Neural progenitor cell (in vitro differentiated cells): ENCODE measurements at regions not wholly inside any gene's neighbourhood (a gene's known extent, or its start where the extent isn't known, plus 50 kb on each side); places are given as distances from the start of the nearest gene placed in this dataset.

ENCODE experiments used
- DNase-seq: peaks from one replicate; pipeline ENCODE4 v3.0.0-alpha.2; 2016; ENCODE audit warnings: low spot score
- H2AFZ ChIP-seq: fragments of 200-600 bp; sonication (generic); replicated peaks from 2 replicates; pipeline ENCODE4 v1.6.1; 2016; ENCODE audit warnings: antibody characterized with exemption
- H3F3A ChIP-seq: fragments of 200-600 bp; sonication (generic); 2 replicates; pipeline ENCODE4 v1.6.1; 2016; ENCODE audit warnings: antibody characterized with exemption, low read depth
- H3K27ac ChIP-seq: fragments of 200-600 bp; sonication (generic); 2 replicates; pipeline ENCODE4 v1.5.1; 2016; ENCODE audit warnings: mild to moderate bottlenecking
- H3K27me3 ChIP-seq: fragments of 200-600 bp; sonication (generic); 2 replicates; pipeline ENCODE4 v1.6.1; 2016; ENCODE audit warnings: mild to moderate bottlenecking, moderate library complexity
- H3K36me3 ChIP-seq: fragments of 200-600 bp; sonication (generic); 2 replicates; pipeline ENCODE4 v1.5.1; 2016
- H3K4me1 ChIP-seq: fragments of 200-600 bp; sonication (generic); 2 replicates; pipeline ENCODE4 v1.6.1; 2016; ENCODE audit warnings: mixed run types
- H3K4me2 ChIP-seq: fragments of 200-600 bp; sonication (generic); 2 replicates; pipeline ENCODE4 v1.6.1; 2016
- H3K4me3 ChIP-seq: fragments of 200-600 bp; sonication (generic); 2 replicates; pipeline ENCODE4 v1.5.1; 2016
- H3K79me2 ChIP-seq: fragments of 200-600 bp; sonication (generic); 2 replicates; pipeline ENCODE4 v1.6.1; 2016; ENCODE audit warnings: low read depth
- H3K9ac ChIP-seq: fragments of 200-600 bp; sonication (generic); 2 replicates; pipeline ENCODE4 v1.6.1; 2016
- H3K9me3 ChIP-seq: fragments of 200-600 bp; sonication (generic); 2 replicates; pipeline ENCODE4 v1.5.1; 2016; ENCODE audit warnings: low read depth
- H4K20me1 ChIP-seq: fragments of 200-600 bp; sonication (generic); 2 replicates; pipeline ENCODE4 v1.6.1; 2016; ENCODE audit warnings: low read depth
- H3K27ac Mint-ChIP-seq: 3 replicates; pipeline ENCODE4 v1.8.0; 2021; ENCODE audit warnings: mixed read lengths
- H3K27me3 Mint-ChIP-seq: 2 replicates; pipeline ENCODE4 v1.8.0; 2022; ENCODE audit warnings: low read depth, mild to moderate bottlenecking, inconsistent platforms, moderate library complexity, mixed read lengths; ENCODE audit not compliant: insufficient read depth
- H3K36me3 Mint-ChIP-seq: 3 replicates; pipeline ENCODE4 v1.8.0; 2021; ENCODE audit warnings: mixed read lengths
- H3K4me1 Mint-ChIP-seq: 3 replicates; pipeline ENCODE4 v1.8.0; 2021; ENCODE audit warnings: mixed read lengths
- H3K4me3 Mint-ChIP-seq: 3 replicates; pipeline ENCODE4 v1.8.0; 2021; ENCODE audit warnings: mild to moderate bottlenecking, moderate library complexity, mixed read lengths
- H3K9me3 Mint-ChIP-seq: 3 replicates; pipeline ENCODE4 v1.8.0; 2020; ENCODE audit warnings: mixed read lengths
- EZH2 ChIP-seq: fragments of 200-600 bp; sonication (generic); IDR thresholded peaks from 2 replicates; pipeline ENCODE4 v1.6.1; 2017; ENCODE audit warnings: antibody characterized with exemption, mild to moderate bottlenecking, moderate library complexity
- EZH2phosphoT487 ChIP-seq: fragments of 200-600 bp; sonication (generic); IDR thresholded peaks from 2 replicates; pipeline ENCODE4 v1.6.1; 2017; ENCODE audit warnings: antibody characterized with exemption
- TF ChIP-seq, protein P1 (sequence below): fragments of 200-600 bp; sonication (generic); IDR thresholded peaks from 2 replicates; pipeline ENCODE4 v1.5.1; 2017; ENCODE audit warnings: antibody characterized with exemption, mild to moderate bottlenecking

DNA sequence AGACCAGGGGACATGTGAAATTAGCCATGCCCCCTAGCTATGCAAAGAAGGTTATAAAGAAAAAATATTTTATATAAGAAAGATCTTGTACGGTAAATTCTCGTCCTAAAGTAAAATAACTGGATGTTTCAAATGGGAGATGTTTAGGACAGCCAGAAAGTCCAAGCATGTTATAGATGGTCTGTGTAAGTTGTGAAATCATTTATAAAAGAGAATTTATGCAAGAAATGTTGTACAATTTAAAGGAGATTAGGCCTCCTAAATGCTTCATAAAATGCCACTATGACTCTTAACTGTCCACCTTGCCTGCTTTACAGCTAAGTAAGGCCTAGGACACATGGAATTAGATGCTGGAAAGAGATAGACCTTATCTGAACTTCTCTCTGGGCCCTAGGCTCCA is 118.1 kb upstream of the POGK start:
- no peak overlapping the region for H3K27ac Mint-ChIP-seq

DNA sequence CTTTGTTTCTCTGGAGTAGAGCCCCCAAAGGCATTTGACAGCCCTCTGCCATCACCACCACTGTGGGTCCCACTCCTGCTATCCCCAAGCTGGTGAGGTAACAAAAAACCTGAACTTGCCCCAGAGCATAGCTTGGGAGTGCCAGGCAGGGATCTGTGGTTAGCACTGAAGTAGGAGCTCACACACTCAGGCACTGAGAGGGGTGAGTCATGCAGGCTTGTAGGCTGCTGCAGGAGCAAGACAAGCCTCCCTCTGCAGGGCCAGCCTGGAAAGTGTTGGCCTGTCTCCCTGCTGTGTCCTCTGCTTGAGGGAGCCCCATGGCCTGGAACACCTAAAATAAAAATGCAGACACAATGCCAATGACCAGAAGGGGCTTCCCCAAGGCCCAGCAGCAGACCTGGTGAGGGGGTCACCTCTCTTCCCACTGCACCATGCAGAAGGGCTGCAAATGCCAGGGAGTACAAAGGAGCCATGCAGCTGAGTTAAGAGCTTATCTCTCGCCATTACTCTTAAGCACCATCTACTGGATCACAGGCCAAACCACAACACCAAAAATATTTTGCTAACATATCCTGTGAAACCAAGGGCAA is 108.9 kb upstream of the POGK start:
- Histone ChIP-seq H3K9me3 (peaks cover 9% of the 10 kb centered on the region), H3K9ac (no peak overlapping the region), H2AFZ (no peak overlapping the region), H3K4me1 (no peaks in the 10 kb centered on the region), H4K20me1 (no peaks in the 10 kb centered on the region), H3K36me3 (no peaks in the 10 kb centered on the region), H3K79me2 (no peaks in the 10 kb centered on the region), H3F3A (no peaks in the 10 kb centered on the region), H3K27ac (no peak overlapping the region), H3K27me3 (no peaks in the 10 kb centered on the region), H3K4me3 (no peak overlapping the region), H3K4me2 (no peak overlapping the region)
- TF ChIP-seq EZH2 (no peak), EZH2phosphoT487 (no peak)
- TF ChIP-seq, protein P1, sequence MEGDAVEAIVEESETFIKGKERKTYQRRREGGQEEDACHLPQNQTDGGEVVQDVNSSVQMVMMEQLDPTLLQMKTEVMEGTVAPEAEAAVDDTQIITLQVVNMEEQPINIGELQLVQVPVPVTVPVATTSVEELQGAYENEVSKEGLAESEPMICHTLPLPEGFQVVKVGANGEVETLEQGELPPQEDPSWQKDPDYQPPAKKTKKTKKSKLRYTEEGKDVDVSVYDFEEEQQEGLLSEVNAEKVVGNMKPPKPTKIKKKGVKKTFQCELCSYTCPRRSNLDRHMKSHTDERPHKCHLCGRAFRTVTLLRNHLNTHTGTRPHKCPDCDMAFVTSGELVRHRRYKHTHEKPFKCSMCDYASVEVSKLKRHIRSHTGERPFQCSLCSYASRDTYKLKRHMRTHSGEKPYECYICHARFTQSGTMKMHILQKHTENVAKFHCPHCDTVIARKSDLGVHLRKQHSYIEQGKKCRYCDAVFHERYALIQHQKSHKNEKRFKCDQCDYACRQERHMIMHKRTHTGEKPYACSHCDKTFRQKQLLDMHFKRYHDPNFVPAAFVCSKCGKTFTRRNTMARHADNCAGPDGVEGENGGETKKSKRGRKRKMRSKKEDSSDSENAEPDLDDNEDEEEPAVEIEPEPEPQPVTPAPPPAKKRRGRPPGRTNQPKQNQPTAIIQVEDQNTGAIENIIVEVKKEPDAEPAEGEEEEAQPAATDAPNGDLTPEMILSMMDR, result peak; percentile 7
- no peak overlapping the region for H3K4me3 Mint-ChIP-seq
- peaks cover 15% of the 10 kb centered on the region for H3K9me3 Mint-ChIP-seq
- no peak overlapping the region for H3K27ac Mint-ChIP-seq
- peaks cover 2% of the 10 kb centered on the region for H3K27me3 Mint-ChIP-seq
- no peaks in the 10 kb centered on the region for H3K36me3 Mint-ChIP-seq
- no peak for DNase-seq
- H3K4me1 Mint-ChIP-seq, result no peaks in the 10 kb centered on the region

More for the DNA sequence above, 118.1 kb upstream of the POGK start:
- H3F3A ChIP-seq, result no peaks in the 10 kb centered on the region
- no peaks in the 10 kb centered on the region for H3K4me1 Mint-ChIP-seq
- no peak overlapping the region for H3K9ac ChIP-seq
- H3K4me1 ChIP-seq, result no peaks in the 10 kb centered on the region
- no peaks in the 10 kb centered on the region for H3K27me3 Mint-ChIP-seq
- H3K36me3 Mint-ChIP-seq, result no peaks in the 10 kb centered on the region
- H3K4me3 Mint-ChIP-seq, result no peak overlapping the region
- no peaks in the 10 kb centered on the region for H3K27me3 ChIP-seq
- peaks cover 29% of the 10 kb centered on the region for H3K9me3 Mint-ChIP-seq
- no peak overlapping the region for H3K27ac ChIP-seq
- peak; percentile 29 for DNase-seq
- H3K36me3 ChIP-seq, result no peaks in the 10 kb centered on the region
- no peak overlapping the region for H3K4me3 ChIP-seq
- H3K9me3 ChIP-seq, result peaks cover 22% of the 10 kb centered on the region
- H3K4me2 ChIP-seq, result no peak overlapping the region
- no peaks in the 10 kb centered on the region for H4K20me1 ChIP-seq
- no peak overlapping the region for H2AFZ ChIP-seq
- TF ChIP-seq EZH2 (no peak), EZH2phosphoT487 (no peak)
- TF ChIP-seq, protein P1, result no peak
- no peaks in the 10 kb centered on the region for H3K79me2 ChIP-seq

DNA sequence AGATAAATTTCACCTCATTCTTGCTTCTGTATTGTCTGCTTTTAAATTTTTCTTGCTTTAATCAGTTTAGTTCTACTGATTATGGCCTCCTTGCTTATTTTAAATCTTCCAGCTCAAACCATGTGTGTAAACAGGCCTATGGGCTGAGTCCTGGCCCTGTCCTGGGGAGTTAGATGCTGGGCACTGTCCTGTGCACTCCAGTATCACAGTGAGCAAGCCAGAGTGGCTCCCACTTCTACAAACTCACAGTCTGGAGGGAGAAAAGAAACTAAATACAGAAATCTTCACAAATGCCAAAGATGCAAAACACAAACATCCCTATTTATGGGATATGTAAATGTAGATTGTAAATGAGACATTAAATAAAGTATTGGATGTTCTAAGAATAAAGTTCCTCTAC is 101.1 kb upstream of the POGK start:
- Histone ChIP-seq H2AFZ (no peak overlapping the region), H3K27ac (no peak overlapping the region)
- no peaks in the 10 kb centered on the region for H3K4me1 Mint-ChIP-seq

More for the DNA sequence above, 101.1 kb upstream of the POGK start:
- H3K27me3 ChIP-seq, result no peaks in the 10 kb centered on the region
- no peak overlapping the region for H3K4me3 ChIP-seq
- Mint-ChIP-seq H3K27ac (no peak overlapping the region), H3K36me3 (no peaks in the 10 kb centered on the region), H3K9me3 (peaks cover under 1% of the 10 kb centered on the region), H3K27me3 (no peaks in the 10 kb centered on the region), H3K4me3 (no peak overlapping the region)
- TF ChIP-seq EZH2phosphoT487 (no peak), EZH2 (no peak)
- TF ChIP-seq, protein P1, result no peak
- H3K79me2 ChIP-seq, result no peaks in the 10 kb centered on the region
- no peaks in the 10 kb centered on the region for H4K20me1 ChIP-seq
- no peaks in the 10 kb centered on the region for H3K9me3 ChIP-seq
- no peak overlapping the region for H3K9ac ChIP-seq
- no peaks in the 10 kb centered on the region for H3F3A ChIP-seq
- H3K4me2 ChIP-seq, result no peak overlapping the region
- no peak for DNase-seq
- H3K36me3 ChIP-seq, result no peaks in the 10 kb centered on the region
- no peaks in the 10 kb centered on the region for H3K4me1 ChIP-seq
